ENCODE measurements at regions not wholly inside any gene's neighbourhood (a gene's known extent, or its start where the extent isn't known, plus 50 kb on each side); places are given as distances from the start of the nearest gene placed in this dataset.
A peak's percentile ranks its signal among the peaks of the same experiment; 100 is the strongest.

GRCh38 chr7:113446791-113447190, 328.4 kb upstream of the SMIM30 start:
- no peak for DNase-seq

- DNase-seq = no peak
Observed at GRCh38 chr7:113446391-113446790, 328.0 kb upstream of the SMIM30 start.

GRCh38 chr7:113444261-113444660, 325.9 kb upstream of the SMIM30 start:
- DNase-seq = no peak

GRCh38 chr7:113440173-113440572, 321.8 kb upstream of the SMIM30 start:
- no peak for DNase-seq

DNA sequence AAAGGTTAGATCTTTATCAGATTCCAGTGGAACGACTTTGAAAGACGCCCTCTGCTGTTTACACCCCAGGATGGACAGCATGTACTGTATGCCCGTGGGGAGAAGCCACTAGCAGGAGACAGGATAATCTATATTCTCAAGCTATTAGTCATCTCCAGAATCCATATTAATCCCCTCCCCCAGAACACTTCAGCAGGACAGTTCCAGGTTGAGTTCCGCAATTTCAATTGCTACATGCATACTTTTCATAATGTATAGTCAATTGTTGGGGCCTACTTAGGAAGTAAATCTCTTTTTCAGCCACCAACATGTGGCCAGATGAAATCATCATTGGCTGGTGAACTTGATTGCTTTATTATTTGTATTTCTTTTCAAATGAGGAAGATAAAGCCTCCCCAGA, 313.1 kb upstream of the SMIM30 start:
- DNase-seq = no peak

DNA sequence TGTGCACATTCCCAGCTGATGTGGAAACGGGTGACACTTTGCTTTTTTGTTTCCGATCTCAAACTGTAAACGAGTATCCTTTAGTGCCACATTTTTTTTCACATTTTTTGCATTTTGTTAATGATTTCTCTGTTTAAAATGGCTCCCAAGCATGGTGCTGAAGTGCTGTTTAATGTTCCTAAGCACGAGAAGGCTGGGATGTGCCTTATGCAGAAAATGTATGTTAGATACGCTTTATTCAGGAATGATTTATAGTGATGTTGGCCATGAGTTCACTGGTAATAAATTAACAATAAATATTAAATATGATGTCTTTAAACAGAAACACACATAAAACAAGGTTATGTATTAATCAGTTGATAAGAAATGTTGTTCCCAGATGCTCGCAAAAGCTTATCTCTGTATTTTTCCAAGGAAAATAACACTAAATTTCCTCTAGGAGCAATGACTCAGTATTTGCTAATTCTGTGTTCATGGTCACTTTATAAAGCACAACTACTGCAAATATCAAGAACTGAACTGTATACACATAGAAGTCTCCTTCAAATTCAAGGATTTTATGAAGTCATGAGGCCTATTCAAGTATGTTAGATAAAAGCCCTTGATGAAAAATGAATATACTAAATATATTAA, 305.9 kb upstream of the SMIM30 start:
- DNase-seq = no peak

DNA sequence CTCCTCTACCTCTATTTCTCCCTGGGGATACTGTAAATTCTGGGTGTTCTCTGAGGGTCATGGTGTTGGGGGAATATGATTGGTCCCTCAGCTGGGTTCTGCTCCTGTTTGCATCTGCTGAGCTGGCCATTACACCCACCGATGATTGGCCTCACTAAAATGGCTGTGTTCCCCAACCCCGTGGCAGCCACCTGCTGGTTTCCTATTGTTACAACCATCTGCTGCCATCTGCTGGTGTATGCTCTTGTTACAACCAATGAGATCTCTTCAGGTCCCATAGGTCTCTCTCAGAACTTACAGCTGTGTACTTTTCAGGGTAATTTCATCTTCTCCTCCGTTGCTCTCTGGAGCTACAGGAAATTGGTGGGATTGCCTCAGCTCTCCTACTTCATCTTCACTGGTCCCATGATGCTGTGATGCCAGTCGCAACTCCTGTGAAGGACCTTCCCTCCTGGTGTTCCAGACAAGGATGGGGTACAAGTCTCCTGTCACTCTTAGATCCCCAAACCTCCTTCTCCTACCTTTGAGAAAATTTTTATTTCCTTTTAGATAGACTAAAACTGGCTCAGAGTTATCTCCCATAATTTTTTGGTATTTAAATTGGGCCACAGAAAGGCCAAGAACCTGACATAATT, 303.5 kb upstream of the SMIM30 start:
- peak; percentile 87 for DNase-seq

- no peak for DNase-seq
Observed at GRCh38 chr7:113414401-113415035, 296.2 kb upstream of the SMIM30 start.

- no peak for DNase-seq
Observed at GRCh38 chr7:113412410-113412809, 294.1 kb upstream of the SMIM30 start.

DNA sequence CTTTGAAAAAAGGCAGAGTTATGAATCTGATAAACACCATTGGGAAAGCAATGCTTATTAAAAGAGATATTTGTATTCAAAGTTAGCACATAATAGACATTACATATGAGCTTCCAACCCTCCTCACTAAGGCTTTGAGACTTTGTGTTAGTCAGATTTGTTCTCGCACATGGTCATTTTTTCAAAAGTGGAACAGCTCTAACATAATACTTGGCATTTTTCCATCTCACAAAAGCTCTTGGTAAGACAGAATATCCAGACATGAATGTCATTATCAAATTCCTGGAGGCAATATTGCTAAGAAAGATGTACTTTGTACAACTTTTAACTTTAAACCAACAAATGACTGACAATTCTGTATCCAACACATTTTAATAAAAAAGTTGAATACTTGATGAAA, 292.4 kb upstream of the SMIM30 start:
- DNase-seq = no peak

DNA sequence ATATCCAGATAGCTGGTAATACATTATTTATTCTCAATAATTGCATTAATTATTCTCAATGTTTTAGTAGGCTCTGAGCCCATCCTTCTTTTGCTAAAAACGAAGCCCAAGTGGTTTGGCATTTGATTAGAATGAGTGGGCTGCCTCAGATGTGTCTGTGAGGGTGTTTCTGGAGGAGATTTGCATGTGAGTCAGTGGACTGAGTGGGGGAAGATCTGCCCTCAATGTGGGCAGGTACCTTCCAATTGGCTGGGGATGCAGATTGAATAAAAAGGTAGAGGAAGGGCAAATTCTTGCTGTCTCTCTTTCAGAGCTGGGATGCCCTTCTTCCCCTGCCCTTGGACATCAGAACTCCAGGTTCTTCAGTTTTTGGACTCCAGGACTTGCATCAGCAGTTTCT, 290.6 kb upstream of the SMIM30 start:
- no peak for DNase-seq

DNA sequence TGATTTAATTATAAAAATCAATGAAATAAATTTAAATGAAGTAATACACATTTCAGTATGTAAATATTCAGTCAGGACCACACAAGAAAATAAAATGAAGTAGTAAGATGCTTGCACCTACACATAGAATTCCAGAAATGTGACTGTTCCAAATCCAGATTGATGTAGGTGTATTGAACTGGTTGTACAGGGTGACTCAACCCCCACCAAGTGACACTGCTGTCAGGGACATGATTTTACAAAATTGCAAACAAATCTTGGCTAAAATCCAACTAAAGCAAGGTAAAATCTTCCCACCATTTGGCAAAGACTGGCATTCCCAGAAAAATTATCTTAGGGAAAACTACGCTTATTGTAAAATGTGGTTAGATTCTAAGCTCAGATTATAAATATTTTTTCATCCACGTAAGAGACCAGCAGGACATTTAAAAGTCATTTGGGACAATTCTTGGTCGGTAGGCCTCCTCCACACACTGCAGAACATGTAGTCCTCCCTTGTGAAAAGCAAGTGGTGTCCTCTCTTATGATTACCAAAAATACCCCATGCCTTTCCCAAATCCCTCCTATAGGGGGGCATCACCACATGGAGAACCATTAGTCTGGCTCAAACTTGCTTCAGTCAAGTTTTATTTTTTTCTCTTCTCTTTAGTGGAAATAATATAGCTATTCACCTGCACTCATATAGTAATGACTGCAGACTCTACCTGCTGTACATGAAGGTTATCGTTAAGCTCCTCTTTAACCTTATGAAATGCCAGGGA, 287.1 kb upstream of the SMIM30 start:
- no peak for DNase-seq

GRCh38 chr7:113404245-113404644, 285.9 kb upstream of the SMIM30 start:
- no peak for DNase-seq

DNA sequence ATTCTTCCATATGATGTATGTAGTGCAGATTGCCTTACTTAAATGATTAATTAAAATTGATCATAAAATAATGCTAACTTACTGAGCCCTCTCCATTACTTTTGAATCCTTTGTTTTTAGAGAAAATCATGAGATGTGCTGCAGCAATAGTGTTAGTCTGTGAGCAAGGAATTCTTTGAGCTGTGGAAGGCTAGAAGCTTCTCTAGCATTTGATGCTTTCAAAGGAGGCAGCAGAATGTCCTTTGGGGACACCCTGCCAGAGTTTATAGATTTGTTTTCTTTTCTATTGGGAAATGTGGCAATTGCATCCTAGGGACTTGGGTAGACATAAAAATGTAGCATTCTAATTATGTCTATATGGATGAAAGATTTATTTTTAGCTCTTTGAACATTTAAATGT, 284.1 kb upstream of the SMIM30 start:
- no peak for DNase-seq

- DNase-seq = no peak
Observed at GRCh38 chr7:113402005-113402404, 283.7 kb upstream of the SMIM30 start.

GRCh38 chr7:113394856-113395255, 276.5 kb upstream of the SMIM30 start:
- no peak for DNase-seq

DNA sequence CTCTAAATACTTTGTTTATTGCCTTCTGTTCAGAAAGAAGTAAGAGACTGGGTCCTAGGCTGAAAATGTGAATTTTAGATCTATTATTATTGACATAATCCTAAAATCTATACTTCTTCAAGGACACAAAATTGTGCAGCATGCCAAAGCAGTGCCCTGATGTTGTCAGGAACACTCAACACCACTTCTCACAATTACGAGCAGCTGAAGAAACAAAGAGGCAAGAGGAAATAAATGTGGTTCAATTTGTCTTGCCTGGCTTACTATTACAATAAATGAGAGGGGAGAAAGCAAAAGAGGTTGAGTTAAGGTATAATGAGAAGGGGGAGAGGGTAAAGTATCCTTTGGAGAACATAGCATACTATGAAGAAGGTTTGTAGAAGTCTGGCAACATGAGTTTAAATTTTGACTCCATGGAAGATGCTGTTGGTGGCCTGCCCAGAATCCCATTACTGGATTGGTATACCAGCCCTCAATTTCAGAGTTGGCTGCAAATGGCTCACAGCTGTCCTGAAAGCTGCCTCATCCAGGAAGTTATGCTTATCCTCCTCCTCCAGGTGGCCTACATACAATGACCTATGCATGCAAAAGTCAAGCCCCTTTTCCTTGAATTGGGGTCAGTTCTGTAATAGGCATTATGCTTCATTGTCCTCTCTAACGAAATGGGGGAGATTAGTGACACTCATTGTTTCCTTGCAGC, 274.6 kb upstream of the SMIM30 start:
- no peak for DNase-seq

DNA sequence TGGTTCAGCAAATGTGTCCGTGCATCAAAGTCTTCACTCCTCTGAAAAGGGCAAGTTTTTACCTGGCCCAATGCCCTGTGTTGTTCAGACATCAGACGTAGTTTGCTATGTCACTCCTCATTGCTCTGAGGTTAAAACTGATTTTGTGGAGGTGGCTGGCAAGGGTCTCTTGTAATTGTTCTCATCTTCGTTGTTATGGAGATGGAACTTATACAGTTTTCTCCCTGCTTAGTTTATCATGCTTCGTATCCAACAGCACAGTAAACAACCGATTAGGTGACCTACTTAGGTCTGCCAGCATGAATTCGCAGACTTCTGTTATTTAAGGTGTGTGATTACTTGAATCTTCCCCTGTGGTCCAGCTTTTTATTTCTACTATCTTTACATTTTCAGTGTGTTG, 274.1 kb upstream of the SMIM30 start:
- no peak for DNase-seq

- no peak for DNase-seq
Observed at GRCh38 chr7:113389112-113389646, 270.8 kb upstream of the SMIM30 start.

DNA sequence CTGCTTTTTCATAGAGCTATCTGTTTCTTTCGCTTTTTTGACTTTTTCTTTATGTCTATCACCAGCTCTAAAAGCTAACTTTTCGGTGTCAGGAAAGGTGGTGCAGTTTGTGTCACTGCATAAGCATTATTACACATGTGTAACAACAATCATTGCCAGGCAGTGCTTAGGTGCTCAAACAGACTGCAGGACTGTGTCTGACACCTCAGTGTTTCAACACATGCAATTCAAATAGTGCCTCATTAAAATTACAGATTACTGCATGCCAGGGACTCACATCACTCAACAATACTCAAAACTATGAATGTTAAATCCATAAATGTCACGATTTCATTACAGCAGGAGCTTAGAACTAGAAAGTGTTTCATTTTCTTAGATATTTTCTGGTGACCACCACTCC, 265.3 kb upstream of the SMIM30 start:
- no peak for DNase-seq

DNA sequence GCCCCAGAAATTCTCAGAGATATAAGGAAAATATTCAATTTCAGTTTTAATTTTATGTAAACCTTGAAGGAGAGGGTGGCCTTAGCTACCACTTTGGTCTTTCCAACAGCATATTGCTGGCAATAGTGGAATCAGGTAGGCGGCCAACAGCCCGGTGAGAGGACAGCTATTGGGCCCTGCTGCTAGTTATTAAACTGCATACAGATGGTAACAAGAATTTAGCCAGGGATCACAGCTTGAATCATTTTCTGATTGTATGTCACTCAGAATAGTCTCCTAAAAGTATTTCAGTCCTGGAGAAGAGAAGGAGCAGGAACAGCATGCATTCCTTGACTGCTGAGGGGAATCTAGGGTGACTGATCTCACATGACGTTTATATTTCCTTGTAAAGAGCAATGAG, 261.4 kb upstream of the SMIM30 start:
- no peak for DNase-seq

- DNase-seq = no peak
Observed at GRCh38 chr7:113374955-113375354, 256.6 kb upstream of the SMIM30 start.

DNA sequence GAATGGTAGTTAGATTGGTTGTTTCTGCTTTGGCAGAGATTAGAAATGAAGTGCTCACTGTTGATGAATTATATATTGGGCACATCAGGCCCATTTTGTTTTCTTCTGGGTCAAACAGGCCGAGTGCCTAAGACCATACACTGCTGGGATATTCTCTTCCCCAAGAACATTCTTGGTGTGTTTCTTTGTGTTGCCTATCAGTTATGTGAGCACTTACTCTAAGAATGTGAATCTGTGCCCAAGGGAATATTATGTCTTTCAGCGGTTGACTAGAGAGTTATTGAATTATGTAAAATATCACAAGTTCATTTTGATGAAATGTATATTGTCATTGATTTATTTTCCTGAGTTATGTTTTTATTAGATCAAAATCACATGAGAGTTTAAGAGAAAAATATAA, 255.5 kb upstream of the SMIM30 start:
- DNase-seq = no peak
